H1 (cell line): ENCODE measurements at regions not wholly inside any gene's neighbourhood (a gene's known extent, or its start where the extent isn't known, plus 50 kb on each side); places are given as distances from the start of the nearest gene placed in this dataset.

ENCODE experiments used
- CHD7 ChIP-seq: fragments of 300-600 bp; sonication (generic); IDR thresholded peaks from 2 replicates; pipeline ENCODE4 v1.7.1; 2012; ENCODE audit warnings: low read length, moderate library complexity, mild to moderate bottlenecking, inconsistent platforms; ENCODE audit not compliant: insufficient replicate concordance
- EGR1 ChIP-seq: IDR thresholded peaks from 2 replicates; pipeline ENCODE4 v1.6.1; 2011; ENCODE audit warnings: low read depth, low read length, borderline replicate concordance
- PHF8 ChIP-seq: fragments of 200-600 bp; sonication (generic); conservative IDR thresholded peaks from 2 replicates; pipeline ENCODE4 v1.7.1; 2012; ENCODE audit warnings: low read depth, mild to moderate bottlenecking, inconsistent platforms, low read length, moderate library complexity
- POU5F1 ChIP-seq: IDR thresholded peaks from 2 replicates; pipeline ENCODE4 v1.6.1; 2011; ENCODE audit warnings: low read depth, mild to moderate bottlenecking, low read length, moderate library complexity
- SP1 ChIP-seq: IDR thresholded peaks from 2 replicates; pipeline ENCODE4 v1.6.1; 2011; ENCODE audit warnings: low read depth, low read length
- SUZ12 ChIP-seq: fragments of 200-600 bp; sonication (generic); IDR thresholded peaks from 2 replicates; pipeline ENCODE4 v1.6.1; 2012; ENCODE audit warnings: mild to moderate bottlenecking, inconsistent platforms, low read length, moderate library complexity, mixed read lengths
- TAF1 ChIP-seq: IDR thresholded peaks from 2 replicates; pipeline ENCODE4 v1.6.1; 2011; ENCODE audit warnings: mild to moderate bottlenecking, low read depth, low read length
- ZNF274 ChIP-seq: IDR thresholded peaks from 2 replicates; pipeline ENCODE4 v1.7.0; 2012; ENCODE audit warnings: low read length, borderline replicate concordance; ENCODE audit errors: extremely low read depth
- TF ChIP-seq, protein P1 (sequence below): IDR thresholded peaks from 2 replicates; pipeline ENCODE4 v1.6.1; 2012; ENCODE audit warnings: inconsistent platforms

DNA sequence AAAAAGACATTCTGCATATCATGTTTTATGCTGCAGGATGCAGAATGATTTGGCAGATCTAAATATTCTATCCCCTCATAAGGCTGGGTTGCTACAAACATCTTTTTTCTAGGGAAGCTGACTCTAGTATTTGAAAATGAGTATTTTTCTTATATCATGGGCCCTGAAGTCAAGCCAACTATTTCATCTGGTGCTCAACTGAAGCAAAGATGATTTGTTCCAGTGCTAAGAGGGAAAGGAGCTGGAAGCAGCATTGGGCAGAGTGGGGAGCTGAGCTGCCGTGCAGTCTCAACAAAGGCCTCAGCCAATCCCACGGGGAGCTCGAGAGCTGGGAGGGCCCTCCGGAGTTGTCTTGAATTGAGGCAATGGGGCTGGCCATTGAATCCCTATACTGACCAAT, 155.3 kb upstream of the SLCO3A1 start (continued):
- TF ChIP-seq CHD7 (no peak), POU5F1 (no peak), EGR1 (no peak), TAF1 (no peak), ZNF274 (no peak), PHF8 (no peak), SP1 (no peak), SUZ12 (no peak)
- TF ChIP-seq, protein P1, sequence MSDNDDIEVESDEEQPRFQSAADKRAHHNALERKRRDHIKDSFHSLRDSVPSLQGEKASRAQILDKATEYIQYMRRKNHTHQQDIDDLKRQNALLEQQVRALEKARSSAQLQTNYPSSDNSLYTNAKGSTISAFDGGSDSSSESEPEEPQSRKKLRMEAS, result no peak
